HG03558 (cell line): ENCODE measurements at regions not wholly inside any gene's neighbourhood (a gene's known extent, or its start where the extent isn't known, plus 50 kb on each side); places are given as distances from the start of the nearest gene placed in this dataset.

Experiments used
- ATAC-seq: cut with Tn5 transposase; IDR thresholded peaks from one replicate; pipeline ENCODE4 v1.9.1; 2021; ENCODE audit warnings: moderate number of reproducible peaks; ENCODE audit not compliant: unreplicated experiment; ENCODE audit errors: extremely low read depth

DNA sequence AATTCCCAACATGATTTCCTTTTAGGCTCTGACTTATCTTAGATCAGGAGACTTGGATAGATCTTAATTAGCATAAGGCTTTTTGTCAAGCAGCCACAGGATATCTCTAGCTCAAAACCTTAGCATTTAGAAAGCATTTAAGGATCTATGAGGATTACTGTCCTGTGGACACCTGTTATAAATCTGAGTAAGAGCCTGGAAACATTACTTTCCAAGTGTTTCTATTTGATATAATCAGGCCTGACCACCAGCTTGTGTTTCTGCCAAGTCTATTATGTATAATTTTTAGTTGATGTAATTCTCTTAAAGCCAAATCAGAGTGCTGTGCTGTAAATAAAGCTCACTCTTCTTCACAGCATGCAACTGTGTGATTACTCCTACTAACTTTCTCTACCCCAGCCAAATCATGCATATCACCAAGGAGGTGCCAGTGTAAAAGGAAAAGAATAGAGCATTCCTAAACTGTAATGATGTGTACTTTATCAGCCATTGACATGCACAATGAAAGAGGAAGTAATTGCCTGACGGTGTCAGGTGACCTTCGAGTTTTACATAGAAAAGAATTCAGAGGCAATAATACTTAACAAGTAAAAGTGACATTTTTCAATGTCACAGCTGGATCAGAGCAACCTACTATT, 309.9 kb upstream of the PRMT6 start:
- no peak for ATAC-seq

DNA sequence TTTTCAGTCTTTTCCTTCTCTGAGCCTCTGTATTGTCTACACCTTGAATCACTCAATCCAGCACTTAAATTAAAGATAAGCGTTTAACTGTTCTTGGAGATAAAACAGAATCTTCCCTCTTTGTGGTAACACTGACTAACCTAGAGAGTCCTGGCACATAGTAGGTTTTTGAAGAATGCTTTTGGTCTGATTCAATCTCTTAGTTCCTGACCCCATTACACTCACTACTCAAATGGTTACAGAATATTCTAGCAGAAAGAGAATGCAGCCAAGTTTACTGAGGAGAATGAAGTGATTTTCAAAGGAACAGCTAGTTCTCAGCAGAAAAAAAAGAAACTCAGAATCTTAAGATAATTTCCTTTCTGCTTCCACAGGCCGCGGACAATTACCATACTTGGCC, 309.2 kb upstream of the PRMT6 start:
- ATAC-seq, result no peak

DNA sequence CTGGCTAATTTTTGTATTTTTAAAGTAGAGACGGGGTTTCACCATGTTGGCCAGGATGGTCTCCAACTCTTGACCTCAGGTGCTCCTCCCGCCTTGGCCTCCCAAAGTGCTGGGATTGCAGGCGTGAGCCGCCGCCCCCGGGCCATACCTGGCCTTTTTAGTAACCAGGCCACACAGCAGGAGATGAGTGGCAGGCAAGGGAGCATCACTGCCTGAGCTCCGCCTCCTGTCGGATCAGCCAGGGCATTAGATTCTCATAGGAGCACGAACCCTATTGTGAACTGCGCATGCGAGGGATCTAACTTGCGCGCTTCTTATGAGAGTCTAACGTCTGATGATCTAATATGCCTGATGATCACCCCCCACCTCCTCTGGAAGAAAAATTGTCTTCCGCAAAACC, 308.7 kb upstream of the PRMT6 start:
- ATAC-seq, result no peak

DNA sequence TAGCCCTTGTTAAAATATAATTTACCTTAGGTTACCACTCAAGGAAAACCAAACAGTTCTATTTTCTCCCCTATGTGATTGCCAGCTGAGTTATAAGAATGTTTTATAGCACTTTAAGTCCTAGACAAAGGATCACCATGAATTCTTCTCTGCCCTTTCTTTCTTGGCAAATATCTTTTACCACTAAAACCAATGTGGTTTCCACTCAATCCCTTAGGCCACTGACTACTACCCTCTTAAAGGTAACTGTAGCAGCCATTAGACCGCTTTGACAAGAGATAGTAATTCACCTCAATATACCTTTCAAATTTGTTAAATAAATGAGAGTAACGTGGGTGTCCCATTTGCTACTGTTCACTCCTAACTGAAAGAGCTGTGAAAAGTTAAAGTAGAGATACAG, 307.9 kb upstream of the PRMT6 start:
- no peak for ATAC-seq

DNA sequence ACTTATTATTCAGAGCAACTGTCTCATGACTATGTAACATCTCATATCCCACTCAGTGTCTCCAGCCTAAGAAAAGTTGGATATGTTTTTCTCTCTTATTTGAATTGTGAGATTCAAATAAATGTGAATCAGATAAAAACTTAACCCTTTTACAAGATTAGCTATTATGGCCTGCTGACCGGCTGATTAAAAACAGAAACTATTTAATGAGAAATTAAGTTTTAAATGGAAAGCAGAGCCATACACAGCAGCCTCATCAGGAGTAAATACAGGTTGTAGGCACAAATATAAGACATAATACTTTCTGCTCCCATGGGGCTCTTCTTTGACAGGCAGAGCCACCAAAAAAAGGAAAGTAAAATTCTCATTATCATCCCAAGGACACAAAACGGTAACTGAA, 307.0 kb upstream of the PRMT6 start:
- ATAC-seq, result no peak

DNA sequence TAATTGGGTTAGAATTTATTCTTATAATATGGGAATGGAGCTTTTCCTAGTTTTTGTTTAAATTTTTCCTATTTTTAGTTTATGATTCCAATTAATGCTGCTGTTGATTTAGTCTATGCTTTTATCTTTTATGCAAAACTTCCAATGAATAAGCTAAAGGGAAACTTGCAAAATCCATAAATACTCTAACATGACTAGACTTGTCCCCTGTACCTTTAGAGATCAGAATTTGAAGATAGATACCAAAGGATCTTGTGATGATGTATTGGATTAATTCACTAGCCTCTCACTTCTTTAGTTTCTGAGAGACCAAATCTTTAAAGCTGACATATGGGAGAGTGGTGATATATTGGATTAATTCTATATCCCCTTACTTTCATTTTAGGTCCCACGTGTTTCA, 306.6 kb upstream of the PRMT6 start:
- no peak for ATAC-seq

DNA sequence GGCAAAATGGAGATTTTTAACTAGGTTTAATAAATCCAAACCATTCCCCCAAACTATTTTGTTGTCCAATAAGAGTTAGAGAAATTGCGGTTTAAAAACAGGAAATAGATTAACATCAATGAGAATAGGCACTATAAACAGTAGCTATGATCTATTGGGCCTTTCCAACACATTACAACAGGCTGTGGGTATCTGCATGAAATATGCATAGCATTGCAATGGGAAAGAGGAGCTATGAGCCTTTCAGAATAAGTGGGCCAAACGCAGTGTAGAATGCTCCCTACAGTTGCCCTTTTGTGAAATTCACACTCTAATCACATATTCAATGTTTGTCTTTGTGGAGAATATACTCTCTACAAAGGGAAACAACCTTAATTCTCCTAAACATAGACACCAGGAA, 305.5 kb upstream of the PRMT6 start:
- no peak for ATAC-seq

DNA sequence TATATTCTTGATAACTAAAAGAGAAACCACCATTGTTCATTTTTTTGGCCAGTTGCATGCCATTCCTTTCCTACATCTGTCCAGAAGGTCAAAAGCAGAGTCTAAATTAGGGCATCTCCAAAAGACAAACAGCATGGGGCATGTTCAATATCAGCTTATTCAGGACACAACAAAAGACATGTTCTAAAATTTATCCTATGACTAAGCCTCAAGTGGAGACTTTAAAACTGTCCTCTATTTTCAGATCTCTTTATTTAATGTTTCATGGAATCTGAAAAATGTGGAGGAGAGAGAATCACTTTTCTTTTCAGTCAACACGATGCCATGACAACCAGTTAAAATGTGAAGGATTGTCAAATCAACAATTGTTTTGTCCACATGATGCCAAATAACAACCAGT, 303.4 kb upstream of the PRMT6 start:
- no peak for ATAC-seq

DNA sequence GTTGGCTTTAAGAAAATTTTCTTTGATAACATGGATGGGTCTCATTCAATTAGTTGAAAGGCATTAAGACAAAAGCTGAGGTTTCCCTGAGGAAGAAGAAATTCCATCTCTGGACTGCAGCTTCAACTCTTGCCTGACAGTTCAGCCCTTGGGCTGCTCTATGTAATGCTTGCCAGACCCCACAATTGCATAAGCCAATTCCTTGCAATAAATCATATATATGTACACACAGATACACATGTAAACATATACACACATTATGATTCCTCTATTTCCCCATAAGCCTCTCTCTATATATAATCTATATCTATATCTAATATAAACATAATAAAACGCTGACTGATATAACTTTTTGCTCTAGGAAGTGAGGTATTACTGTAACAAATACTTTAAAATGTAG, 301.5 kb upstream of the PRMT6 start:
- ATAC-seq, result no peak

DNA sequence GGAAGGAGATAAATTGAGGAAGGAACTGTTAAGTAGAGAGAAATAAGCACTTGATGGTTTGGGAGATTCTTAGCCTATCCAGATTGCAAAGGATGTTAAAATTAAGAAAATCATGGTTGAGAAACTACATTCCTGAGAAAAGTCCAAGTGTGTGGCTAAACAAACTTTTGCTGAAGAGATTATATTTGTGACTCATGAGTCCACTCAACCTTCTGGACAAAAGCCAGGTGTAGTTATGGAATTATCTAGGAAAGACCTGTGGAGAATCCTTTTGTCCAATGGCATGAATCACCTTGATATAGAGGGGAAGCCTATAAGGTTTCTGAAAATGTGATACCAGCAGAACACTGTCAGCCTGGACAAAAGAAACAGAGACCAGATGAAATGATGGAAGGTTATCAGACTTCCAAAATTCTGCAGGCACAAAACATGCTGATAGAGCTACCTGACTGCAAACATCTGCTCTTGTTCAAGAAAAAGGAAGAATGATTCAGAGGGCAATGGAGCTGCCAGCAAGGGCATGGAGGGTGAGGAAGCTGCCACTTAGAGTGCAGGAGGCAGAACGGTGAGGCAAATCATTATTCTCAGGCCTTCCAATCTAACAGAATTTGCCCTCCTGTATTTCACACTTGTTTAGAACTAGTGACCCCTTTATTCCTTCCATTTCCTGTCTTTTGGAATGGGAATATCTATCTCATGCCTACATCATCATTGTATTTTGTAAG, 300.6 kb upstream of the PRMT6 start:
- ATAC-seq, result no peak

DNA sequence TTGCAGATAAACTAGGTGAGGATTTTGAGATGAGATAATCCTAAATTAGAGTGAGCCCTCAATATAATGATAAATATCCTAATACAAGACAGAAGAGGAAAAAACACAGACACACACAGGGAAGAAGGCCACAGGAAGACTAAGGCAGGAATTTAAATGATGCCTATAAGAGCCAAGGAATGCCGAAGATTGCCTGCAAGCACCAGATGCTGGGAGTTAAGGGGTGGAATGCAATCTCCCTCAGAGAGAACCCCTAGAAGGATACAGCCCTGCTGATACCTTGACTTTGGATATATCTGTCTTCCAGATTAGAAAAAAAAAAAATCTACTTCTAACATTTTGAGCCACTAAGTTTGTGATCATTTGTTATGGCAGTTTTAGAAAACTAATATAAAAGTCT, 299.7 kb upstream of the PRMT6 start:
- ATAC-seq, result no peak

DNA sequence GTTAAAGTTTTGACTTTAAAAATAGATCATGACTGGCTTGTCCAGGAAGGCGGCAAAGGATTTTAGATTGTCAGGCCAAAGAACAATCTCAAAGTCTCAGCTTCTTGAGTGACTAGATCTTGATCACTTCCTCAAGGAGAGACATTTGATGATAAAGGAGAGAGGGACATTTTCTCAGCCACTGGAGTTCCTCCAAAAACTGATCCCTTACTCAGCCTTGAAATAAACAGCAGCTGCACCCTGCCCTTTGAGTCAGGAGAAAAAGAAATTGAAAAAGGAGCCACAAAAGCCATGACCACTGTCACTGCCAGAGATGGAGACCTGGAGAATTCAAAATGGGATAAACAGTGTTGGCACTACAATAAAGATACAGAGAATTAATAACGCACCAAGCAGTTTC, 288.4 kb upstream of the PRMT6 start:
- ATAC-seq, result no peak

DNA sequence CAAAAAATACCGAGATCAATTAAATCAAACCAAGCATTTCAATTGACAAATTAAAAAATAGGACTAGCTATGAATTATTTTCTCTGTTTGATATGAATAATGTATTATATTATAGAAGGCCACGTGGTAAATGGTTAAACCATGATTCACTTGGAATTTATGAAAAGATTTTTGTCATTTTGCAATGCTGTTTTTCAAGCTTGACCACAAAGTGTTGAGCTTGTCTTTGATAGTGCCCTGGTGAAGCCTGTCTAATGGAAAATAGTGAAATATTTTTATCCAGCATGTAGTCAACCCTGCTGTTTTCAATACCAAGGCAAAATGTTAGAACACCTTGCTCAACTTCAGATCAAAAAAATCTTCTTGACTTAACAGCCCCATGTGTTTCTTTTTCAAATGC, 288.0 kb upstream of the PRMT6 start:
- no peak for ATAC-seq

DNA sequence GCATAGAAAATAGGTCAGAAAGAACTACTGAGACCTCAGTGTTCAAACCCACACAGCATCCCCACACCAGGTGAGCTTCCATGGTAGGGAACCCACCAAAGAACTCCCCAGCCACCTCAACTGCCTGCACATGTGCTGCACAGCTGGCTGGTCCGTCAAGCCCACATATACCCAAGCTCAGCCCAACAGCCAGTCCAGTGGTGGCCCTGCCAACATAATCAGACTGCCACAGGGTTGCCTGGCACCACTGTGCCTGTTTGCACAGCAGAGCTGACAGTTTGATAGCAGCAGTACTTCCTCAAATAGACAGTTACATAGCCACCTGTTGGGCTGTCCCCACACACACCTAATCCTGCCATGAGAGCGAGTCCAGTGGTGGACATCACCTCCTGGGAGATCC, 283.3 kb upstream of the PRMT6 start:
- ATAC-seq, result no peak

DNA sequence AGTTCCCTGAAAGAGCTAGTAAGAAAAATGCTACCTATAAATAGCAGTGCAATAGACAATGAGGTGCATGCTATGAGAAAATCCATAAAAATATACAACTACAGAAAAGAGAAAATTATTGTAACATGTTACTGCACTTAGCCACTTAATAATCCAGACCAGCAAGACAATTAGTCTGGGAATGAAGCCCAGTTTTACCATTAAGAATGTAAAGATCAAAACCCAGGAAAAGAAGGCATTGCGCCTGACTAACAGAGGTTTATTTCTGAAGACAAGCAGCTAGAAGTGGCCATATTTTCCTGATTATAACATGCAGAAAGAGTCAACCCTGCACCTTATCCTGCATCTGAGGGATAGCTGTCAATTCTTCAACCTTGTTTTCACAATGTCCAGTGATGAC, 276.4 kb upstream of the PRMT6 start:
- no peak for ATAC-seq

DNA sequence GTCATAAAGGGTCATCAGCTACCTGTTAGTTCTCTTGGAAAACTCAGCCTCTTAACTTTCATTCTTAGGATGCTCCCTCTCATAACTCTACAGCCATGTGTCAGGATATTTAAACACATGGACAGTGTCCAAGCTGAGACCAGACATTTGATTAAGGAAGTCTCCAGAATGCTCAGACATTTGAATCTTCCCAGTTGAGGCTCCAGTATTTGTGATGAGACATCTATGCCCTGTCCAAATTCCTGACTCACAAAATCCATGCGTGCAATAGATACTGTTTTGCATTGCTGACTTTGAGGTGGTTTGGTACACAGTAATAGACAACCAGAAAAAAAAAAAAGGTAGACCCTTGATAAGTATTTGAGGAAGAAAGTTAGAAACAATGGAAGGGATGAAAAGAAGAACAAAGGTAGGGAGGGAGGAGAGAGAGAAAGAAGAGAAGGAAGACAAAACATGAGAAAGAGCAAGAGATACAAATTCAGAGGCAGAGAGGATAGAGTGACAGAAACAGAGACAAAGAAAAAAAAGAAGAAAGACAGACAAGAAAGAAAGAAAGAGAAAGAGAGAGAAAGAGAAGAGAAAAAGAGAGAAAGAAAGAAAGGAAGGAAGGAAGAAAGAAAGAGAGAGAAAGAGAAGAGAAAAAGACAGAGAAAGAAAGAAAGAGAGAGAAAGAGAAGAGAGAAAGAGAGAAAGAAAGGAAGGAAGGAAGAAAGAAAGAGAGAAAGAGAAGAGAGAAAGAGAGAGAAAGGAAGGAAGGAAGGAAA, 275.5 kb upstream of the PRMT6 start:
- no peak for ATAC-seq

DNA sequence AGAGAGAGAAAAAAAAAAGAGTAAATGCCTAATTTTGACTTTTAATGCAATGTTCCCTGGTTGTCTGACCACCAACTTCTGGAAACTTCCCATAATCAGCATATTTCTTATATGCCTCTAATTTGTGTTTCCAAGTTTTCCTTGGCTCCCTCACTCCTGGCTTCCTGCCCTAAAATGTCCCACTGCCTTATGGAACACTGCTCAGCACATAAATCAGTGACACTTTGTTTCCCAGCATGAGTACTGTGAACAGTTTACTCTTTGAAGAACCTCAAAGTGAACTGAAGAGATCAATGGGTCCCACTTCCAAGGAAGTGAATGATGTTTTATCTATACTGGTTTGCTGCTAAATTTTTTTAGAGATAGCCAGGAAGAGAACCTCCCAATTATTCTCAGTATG, 271.3 kb upstream of the PRMT6 start:
- no peak for ATAC-seq

DNA sequence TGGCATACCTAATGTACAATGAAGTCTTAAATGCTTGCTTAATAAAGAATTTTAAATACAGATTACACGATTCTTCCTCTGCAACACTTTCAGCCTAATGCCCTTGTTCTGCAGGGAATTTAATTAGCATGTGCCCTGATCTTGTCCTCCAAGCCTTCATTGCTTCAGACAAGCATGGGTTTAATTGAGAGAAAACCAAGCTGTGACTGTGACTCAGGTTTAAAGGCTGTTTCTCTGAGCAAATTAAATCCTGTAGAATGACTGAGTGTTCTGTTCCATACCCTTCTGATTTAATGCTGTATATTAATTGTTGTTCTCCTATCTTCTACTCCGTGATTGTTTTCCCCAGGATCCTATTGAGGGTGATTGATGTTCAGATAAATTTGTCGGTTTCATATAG, 269.0 kb upstream of the PRMT6 start:
- ATAC-seq, result no peak

DNA sequence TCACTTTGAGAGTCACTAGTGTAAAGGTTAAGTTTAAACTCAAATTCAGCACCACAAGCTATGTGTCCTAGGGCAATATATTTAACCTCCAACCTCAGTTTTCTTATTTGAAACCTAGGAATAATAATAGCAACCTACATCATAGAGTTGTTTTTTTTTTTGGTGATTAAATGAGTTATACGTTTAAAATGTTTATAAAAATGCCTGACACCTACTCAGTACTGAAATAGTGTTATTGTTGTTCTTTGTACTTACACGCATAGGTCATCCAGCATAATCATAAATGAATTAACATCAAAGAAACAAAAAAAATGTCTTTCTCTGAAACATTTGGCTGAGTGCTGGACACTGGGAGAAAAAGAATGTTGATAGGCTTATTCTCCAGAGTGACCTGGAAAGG, 266.8 kb upstream of the PRMT6 start:
- ATAC-seq, result no peak

DNA sequence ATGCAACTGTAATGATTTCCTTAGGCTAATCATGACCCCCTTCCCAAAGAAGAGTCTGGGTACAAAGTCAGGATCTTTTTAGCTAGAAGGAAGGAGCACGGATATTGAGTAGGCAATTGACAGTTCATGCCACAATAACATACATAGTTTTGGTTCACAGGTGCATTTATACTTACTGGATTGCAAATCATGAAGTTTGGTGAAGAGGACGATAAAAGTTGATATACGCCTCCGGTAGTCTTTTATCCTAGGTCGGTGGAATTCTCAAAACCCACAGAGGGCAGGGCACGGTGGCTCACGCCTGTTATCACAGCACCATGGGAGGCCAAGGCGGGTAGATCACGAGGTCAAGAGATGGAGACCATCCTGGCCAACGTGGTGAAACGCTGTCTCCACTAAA, 265.4 kb upstream of the PRMT6 start:
- ATAC-seq, result no peak

DNA sequence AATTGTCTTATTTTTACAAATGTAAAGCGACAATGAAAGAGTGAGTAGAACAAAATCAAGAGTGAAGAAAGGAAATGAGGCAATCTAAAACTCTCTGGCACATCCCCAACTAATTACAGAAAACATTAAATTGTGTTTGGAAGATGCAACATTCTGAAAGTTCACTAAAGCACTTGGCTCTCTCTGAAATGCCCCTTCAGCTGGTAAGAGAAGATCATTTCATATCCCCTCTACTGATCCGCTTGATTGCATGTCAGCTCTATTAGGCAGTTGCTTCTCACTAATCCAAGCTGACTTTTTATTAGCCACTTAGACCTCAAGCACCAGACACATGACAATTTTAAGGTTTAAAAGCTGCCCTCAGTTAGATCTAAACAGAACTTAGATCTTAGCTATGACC, 262.8 kb upstream of the PRMT6 start:
- no peak for ATAC-seq

DNA sequence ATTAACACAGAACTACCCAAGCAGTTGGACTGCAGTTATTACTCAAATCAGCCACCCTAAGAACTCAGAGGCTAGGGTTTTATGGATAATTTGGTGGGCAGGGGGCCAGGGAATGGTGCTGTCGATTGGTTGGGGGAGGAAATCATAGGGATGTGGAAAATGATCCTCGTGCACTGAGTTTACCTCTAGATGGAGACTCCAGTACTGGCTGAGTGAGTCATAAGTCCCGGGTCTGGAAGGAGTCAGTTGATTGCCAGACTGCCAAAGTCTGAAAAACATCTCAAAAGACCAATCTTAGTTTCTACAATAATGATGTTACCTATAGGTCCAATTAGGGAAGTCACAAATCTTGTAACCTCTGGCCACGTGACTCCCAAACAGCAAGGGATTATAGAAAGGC, 257.5 kb upstream of the PRMT6 start:
- ATAC-seq, result no peak
